HepG2 (cell line): ENCODE measurements at regions not wholly inside any gene's neighbourhood (a gene's known extent, or its start where the extent isn't known, plus 50 kb on each side); places are given as distances from the start of the nearest gene placed in this dataset.

Experiments used
- ATAC-seq: fragments of 200-7000 bp; cut with Tn5 transposase; 3 replicates; pipeline ENCODE4 v1.9.1; 2020; ENCODE audit warnings: mild to moderate bottlenecking, moderate library complexity
- BruUV-seq: library from RNA; stranded (reverse); fragments of 400-500 nt; replicated peaks from 2 replicates; lab custom pipeline; 2021; lab: Mats Ljungman, UMichigan
- CTCF ChIA-PET: fragments of 300-600 bp; formaldehyde crosslinking; extraction: SDS; loops from one replicate; lab custom pipeline; 2021; ENCODE audit warnings: low total read pairs, inconsistent platforms, low intra/inter-chr PET ratio; lab: Yijun Ruan, JAX
- POLR2A ChIA-PET: fragments of 350-600 bp; sonication (Branson Sonifier 250); formaldehyde crosslinking; loops from one replicate; lab custom pipeline; 2020; ENCODE audit warnings: antibody characterized with exemption, inconsistent platforms; lab: Yijun Ruan, JAX
- DNase-seq: peaks from one replicate; pipeline ENCODE4 v3.0.0-alpha.2; 2015; ENCODE audit warnings: low spot score
- FAIRE-seq: peaks from 3 replicates; lab custom pipeline; 2011; peaks lifted over from hg19 to GRCh38; lab: Jason Lieb, UNC
- H2AFZ ChIP-seq: one replicate; pipeline ENCODE4 v1.6.1; 2011; ENCODE audit warnings: low read length, inconsistent platforms
- H3K27ac ChIP-seq: fragments of 300-600 bp; 3 replicates; pipeline ENCODE4 v1.8.0; 2011; ENCODE audit warnings: mixed run types, mild to moderate bottlenecking, mixed read lengths, low read length, inconsistent platforms; ENCODE audit not compliant: insufficient read depth; ENCODE audit errors: extremely low read length
- H3K27me3 ChIP-seq, 2 experiments: fragments of 200-600 bp in 1 of 2; 2 replicates in 1 of 2; 3 replicates in 1 of 2; pipeline versions ENCODE4 v1.6.0 to v1.8.0; 2011; ENCODE audit warnings: low read length in 2 of 2, mild to moderate bottlenecking in 2 of 2, moderate library complexity in 2 of 2, inconsistent platforms in 1 of 2; ENCODE audit not compliant: insufficient read depth in 2 of 2, control insufficient read depth in 1 of 2
- H3K36me3 ChIP-seq, 2 experiments: fragments of 200-600 bp in 1 of 2; replicated peaks in 1 of 2; 2 replicates in 1 of 2; 3 replicates in 1 of 2; pipeline versions ENCODE4 v1.5.1 to v1.8.0; 2011; ENCODE audit warnings: low read length in 2 of 2, inconsistent platforms in 1 of 2; ENCODE audit not compliant: insufficient read depth in 2 of 2, control insufficient read depth in 1 of 2
- H3K4me1 ChIP-seq: 2 replicates; pipeline ENCODE4 v1.5.1; 2012; ENCODE audit warnings: low read length, inconsistent platforms; ENCODE audit not compliant: insufficient read depth
- H3K4me2 ChIP-seq: 2 replicates; pipeline ENCODE4 v1.6.0; 2011; ENCODE audit warnings: low read depth, low read length, inconsistent platforms
- H3K4me3 ChIP-seq, 3 experiments: fragments of 200-600 bp in 1 of 3; sonication (generic), shearing (Covaris generic) in 1 of 3; replicated peaks in 1 of 3; 2 replicates each; pipeline ENCODE4 v1.5.1; 2011 to 2016; ENCODE audit warnings: low read length in 3 of 3, inconsistent platforms in 2 of 3, low read depth in 2 of 3, mild to moderate bottlenecking in 2 of 3, control low read depth in 1 of 3, mixed read lengths in 1 of 3; ENCODE audit not compliant: insufficient read depth in 1 of 3
- H3K79me2 ChIP-seq: one replicate; pipeline ENCODE4 v1.6.1; 2011; ENCODE audit warnings: low read length, inconsistent platforms; ENCODE audit not compliant: insufficient read depth
- H3K9ac ChIP-seq: 2 replicates; pipeline ENCODE4 v1.6.0; 2011; ENCODE audit warnings: mild to moderate bottlenecking, low read depth, low read length, inconsistent platforms; ENCODE audit not compliant: insufficient read depth
- H3K9me3 ChIP-seq: 2 replicates; pipeline ENCODE4 v1.5.1; 2012; ENCODE audit warnings: mild to moderate bottlenecking, low read length
- H4K20me1 ChIP-seq: 2 replicates; pipeline ENCODE4 v1.6.0; 2011; ENCODE audit warnings: inconsistent platforms, mild to moderate bottlenecking, low read length, moderate library complexity; ENCODE audit not compliant: insufficient read depth
- AHDC1 ChIP-seq: sonication (generic); formaldehyde crosslinking; IDR thresholded peaks from 2 replicates; pipeline ENCODE4 v1.5.1; 2020; ENCODE audit warnings: mild to moderate bottlenecking, missing genetic modification reagents, borderline replicate concordance
- CREB3 ChIP-seq: sonication (generic); formaldehyde crosslinking; IDR thresholded peaks from 2 replicates; pipeline ENCODE4 v1.5.0; 2020; ENCODE audit warnings: missing genetic modification reagents
- ELF3 ChIP-seq: IDR thresholded peaks from 2 replicates; pipeline ENCODE4 v1.6.1; 2016; ENCODE audit warnings: missing genetic modification reagents, missing compliant biosample characterization
- HNRNPUL1 ChIP-seq: fragments of 200-400 bp; formaldehyde crosslinking; IDR thresholded peaks from 2 replicates; pipeline ENCODE4 v1.6.1; 2017; ENCODE audit warnings: low read depth, mild to moderate bottlenecking, low read length, moderate library complexity
- KMT2B ChIP-seq: IDR thresholded peaks from 2 replicates; pipeline ENCODE4 v1.6.1; 2016; ENCODE audit warnings: missing genetic modification reagents, missing compliant biosample characterization
- THAP9 ChIP-seq: sonication (generic); formaldehyde crosslinking; IDR thresholded peaks from 2 replicates; pipeline ENCODE4; 2020; ENCODE audit warnings: missing genetic modification reagents, mild to moderate bottlenecking, borderline replicate concordance
- THRA ChIP-seq: sonication (generic); formaldehyde crosslinking; IDR thresholded peaks from 2 replicates; pipeline ENCODE4 v1.4.0; 2020; ENCODE audit warnings: missing genetic modification reagents, borderline replicate concordance
- YY1 ChIP-seq: IDR thresholded peaks from 2 replicates; pipeline ENCODE4 v1.6.1; 2011; ENCODE audit warnings: low read length, low read depth, moderate library complexity, mild to moderate bottlenecking; ENCODE audit not compliant: insufficient read depth, insufficient replicate concordance
- ZKSCAN1 ChIP-seq: fragments of 150-350 bp; IDR thresholded peaks from 2 replicates; pipeline ENCODE4 v1.6.1; 2014; ENCODE audit warnings: low read length
- ZNF556 ChIP-seq: sonication (generic); formaldehyde crosslinking; IDR thresholded peaks from 2 replicates; pipeline ENCODE4 v1.4.0; 2020; ENCODE audit warnings: mild to moderate bottlenecking, missing genetic modification reagents, borderline replicate concordance
- ZNF768 ChIP-seq: sonication (generic); formaldehyde crosslinking; IDR thresholded peaks from 2 replicates; pipeline ENCODE4 v1.4.0; 2020; ENCODE audit warnings: missing genetic modification reagents
- WGBS: methylation state at CpG from one replicate; pipeline ENCODE4 v1.1.6; 2017; ENCODE audit warnings: low lambda C conversion rate; 5-methylcytosine and 5-hydroxymethylcytosine counted together
- in situ Hi-C: cut with HindIII; loops from 2 replicates; pipeline ENCODE4 v1.10.0; 2017; ENCODE audit warnings: low pct_unique_long_range_greater_than_20kb; ENCODE audit not compliant: extremely low pct_ligation_motif_present
- intact Hi-C: fragments of 100-400 bp; cut with micrococcal nuclease; formaldehyde crosslinking; loops from one replicate; pipeline ENCODE4 v1.10.0; 2022; ENCODE audit not compliant: unreplicated experiment

GRCh38 chr10:58451193-58451889 is 61.3 kb upstream of the BICC1 start:
- intact Hi-C loops, result no loop called here
- BruUV-seq, result no TSS peak
- DNase-seq, result no peak
- WGBS, result 14% methylated on average over 2 of the region's 2 CpGs
- POLR2A ChIA-PET, result no interaction called here
- no peaks in the 10 kb centered on the region; a peak in 1 of 5 replicates for H3K27me3 ChIP-seq
- no peak overlapping the region for H3K27ac ChIP-seq
- H3K36me3 ChIP-seq, result no peaks in the 10 kb centered on the region
- H3K4me3 ChIP-seq, result no peak overlapping the region
- peaks cover 27% of the 10 kb centered on the region for H3K4me1 ChIP-seq
- no peaks in the 10 kb centered on the region for H4K20me1 ChIP-seq
- ATAC-seq, result no peak
- H3K4me2 ChIP-seq, result peak overlapping the region; percentile 33; the same call in 1 of the 2 replicates
- peak overlapping the region; percentile 77 for H2AFZ ChIP-seq
- in situ Hi-C loops, result no loop called here
- no peaks in the 10 kb centered on the region for H3K79me2 ChIP-seq
- no peak overlapping the region for H3K9ac ChIP-seq
- no peaks in the 10 kb centered on the region for H3K9me3 ChIP-seq
- FAIRE-seq, result no peak
- CTCF ChIA-PET, result no interaction called here
- TF ChIP-seq THAP9 (no peak), ZNF556 (CRISPR knock-in tag) (no peak), ZKSCAN1 (no peak), CREB3 (CRISPR knock-in tag) (no peak), ELF3 (CRISPR knock-in tag) (no peak), HNRNPUL1 (no peak), YY1 (no peak), AHDC1 (CRISPR knock-in tag) (no peak), THRA (CRISPR knock-in tag) (no peak), KMT2B (no peak), ZNF768 (CRISPR knock-in tag) (no peak)
